ENCODE measurements at regions not wholly inside any gene's neighbourhood (a gene's known extent, or its start where the extent isn't known, plus 50 kb on each side); places are given as distances from the start of the nearest gene placed in this dataset.

- no peak overlapping the region for H3K4me3 ChIP-seq (replicated peaks; ENCODE audit: insufficient read depth, low read length)
- no peak for TF ChIP-seq POLR2AphosphoS5 (IDR thresholded peaks at IDR 0.05; ENCODE audit: low read depth)
- TF ChIP-seq, protein P1, sequence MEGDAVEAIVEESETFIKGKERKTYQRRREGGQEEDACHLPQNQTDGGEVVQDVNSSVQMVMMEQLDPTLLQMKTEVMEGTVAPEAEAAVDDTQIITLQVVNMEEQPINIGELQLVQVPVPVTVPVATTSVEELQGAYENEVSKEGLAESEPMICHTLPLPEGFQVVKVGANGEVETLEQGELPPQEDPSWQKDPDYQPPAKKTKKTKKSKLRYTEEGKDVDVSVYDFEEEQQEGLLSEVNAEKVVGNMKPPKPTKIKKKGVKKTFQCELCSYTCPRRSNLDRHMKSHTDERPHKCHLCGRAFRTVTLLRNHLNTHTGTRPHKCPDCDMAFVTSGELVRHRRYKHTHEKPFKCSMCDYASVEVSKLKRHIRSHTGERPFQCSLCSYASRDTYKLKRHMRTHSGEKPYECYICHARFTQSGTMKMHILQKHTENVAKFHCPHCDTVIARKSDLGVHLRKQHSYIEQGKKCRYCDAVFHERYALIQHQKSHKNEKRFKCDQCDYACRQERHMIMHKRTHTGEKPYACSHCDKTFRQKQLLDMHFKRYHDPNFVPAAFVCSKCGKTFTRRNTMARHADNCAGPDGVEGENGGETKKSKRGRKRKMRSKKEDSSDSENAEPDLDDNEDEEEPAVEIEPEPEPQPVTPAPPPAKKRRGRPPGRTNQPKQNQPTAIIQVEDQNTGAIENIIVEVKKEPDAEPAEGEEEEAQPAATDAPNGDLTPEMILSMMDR (IDR thresholded peaks at IDR 0.05; ENCODE audit: insufficient read depth, low read length): no peak
- no peak for TF ChIP-seq SPI1 (IDR thresholded peaks at IDR 0.05; ENCODE audit: borderline replicate concordance, low read depth)
- TF ChIP-seq GABPA (IDR thresholded peaks at IDR 0.05; ENCODE audit: low read depth): no peak
- TF ChIP-seq REST (IDR thresholded peaks at IDR 0.05; ENCODE audit: insufficient replicate concordance, low read depth): no peak
Observed at GRCh38 chr5:86862093-86862492, 244.4 kb downstream of the COX7C start.

DNA sequence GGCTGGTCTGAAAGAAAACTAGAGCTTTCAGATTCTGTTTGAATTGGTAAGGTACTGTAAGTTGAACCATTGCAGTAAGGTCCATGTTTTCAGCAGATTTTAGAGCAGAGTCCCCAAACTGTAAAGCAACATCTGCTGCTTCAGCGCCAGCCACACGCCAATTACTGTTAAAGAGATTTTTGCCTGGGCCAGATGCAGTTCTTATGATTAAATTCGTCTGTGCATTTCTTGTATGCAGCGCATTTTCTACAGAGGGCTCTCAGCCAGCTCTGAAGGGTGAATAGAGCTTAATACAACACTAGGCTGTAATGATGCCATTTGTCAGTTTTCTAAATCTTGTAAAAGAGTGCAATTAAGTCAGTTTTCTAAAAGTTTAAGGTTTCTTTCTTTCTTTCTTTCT lies 246.3 kb downstream of the COX7C start:
- no peak for TF ChIP-seq GABPA (IDR thresholded peaks at IDR 0.05; ENCODE audit: low read depth)
- no peak for TF ChIP-seq POLR2AphosphoS5 (IDR thresholded peaks at IDR 0.05; ENCODE audit: low read depth)
- TF ChIP-seq, protein P1 (IDR thresholded peaks at IDR 0.05; ENCODE audit: insufficient read depth, low read length): no peak
- no peak for TF ChIP-seq REST (IDR thresholded peaks at IDR 0.05; ENCODE audit: insufficient replicate concordance, low read depth)
- no peak for TF ChIP-seq SPI1 (IDR thresholded peaks at IDR 0.05; ENCODE audit: borderline replicate concordance, low read depth)
- Histone ChIP-seq H3K27me3 (ENCODE audit: insufficient read depth, poor library complexity, severe bottlenecking) (no peaks in the 10 kb centered on the region), H3K27ac (replicated peaks) (no peak overlapping the region), H3K4me3 (replicated peaks; ENCODE audit: insufficient read depth, low read length) (no peak overlapping the region)
- DNase-seq (ENCODE audit: low read depth in 1 of 2, low spot score in 1 of 2): no peak

More at GRCh38 chr5:86862093-86862492, 244.4 kb downstream of the COX7C start:
- Histone ChIP-seq H3K27me3 (ENCODE audit: insufficient read depth, poor library complexity, severe bottlenecking) (no peaks in the 10 kb centered on the region), H3K27ac (replicated peaks) (no peak overlapping the region)
- no peak for DNase-seq (ENCODE audit: low read depth in 1 of 2, low spot score in 1 of 2)

DNA sequence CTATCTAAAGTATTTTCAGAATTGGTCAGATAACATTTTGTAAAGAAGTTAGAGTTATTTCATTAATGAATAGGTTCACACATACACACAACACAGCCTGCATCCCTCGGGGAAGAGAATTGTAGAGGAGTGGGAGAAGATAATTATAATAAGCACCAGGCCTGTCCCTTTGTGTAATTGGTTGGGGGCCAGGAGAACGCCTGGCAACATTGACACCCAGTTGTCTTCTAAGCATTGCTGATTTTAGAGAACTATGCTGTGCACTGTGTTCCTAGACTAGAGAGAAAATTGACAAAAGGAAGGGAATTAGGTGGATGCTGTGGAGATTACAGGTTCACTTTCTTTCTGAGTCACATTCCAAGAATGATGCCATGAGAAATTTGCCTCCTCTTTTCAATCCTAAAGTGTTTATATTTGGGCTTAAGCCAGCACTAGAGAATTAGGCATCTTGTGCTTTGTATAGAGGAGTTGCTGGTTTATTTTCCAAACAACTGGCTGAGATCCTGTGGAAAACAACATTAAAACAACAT lies 247.6 kb downstream of the COX7C start:
- H3K4me3 ChIP-seq (replicated peaks; ENCODE audit: insufficient read depth, low read length): no peak overlapping the region
- no peak for DNase-seq (ENCODE audit: low read depth in 1 of 2, low spot score in 1 of 2)
- H3K27me3 ChIP-seq (ENCODE audit: insufficient read depth, poor library complexity, severe bottlenecking): no peaks in the 10 kb centered on the region
- no peak overlapping the region for H3K27ac ChIP-seq (replicated peaks)
- no peak for TF ChIP-seq REST (IDR thresholded peaks at IDR 0.05; ENCODE audit: insufficient replicate concordance, low read depth)
- TF ChIP-seq, protein P1 (IDR thresholded peaks at IDR 0.05; ENCODE audit: insufficient read depth, low read length): no peak
- TF ChIP-seq SPI1 (IDR thresholded peaks at IDR 0.05; ENCODE audit: borderline replicate concordance, low read depth): no peak
- TF ChIP-seq POLR2AphosphoS5 (IDR thresholded peaks at IDR 0.05; ENCODE audit: low read depth): no peak
- no peak for TF ChIP-seq GABPA (IDR thresholded peaks at IDR 0.05; ENCODE audit: low read depth)

Data from HL-60 (cell line).